Gastroesophageal sphincter (tissue), 4 donors: ENCODE measurements at regions not wholly inside any gene's neighbourhood (a gene's known extent, or its start where the extent isn't known, plus 50 kb on each side); places are given as distances from the start of the nearest gene placed in this dataset.

Experiments
- ATAC-seq: fragments of 150-250 bp; one replicate; pipeline ENCODE4 v1.9.1; 2016; ENCODE audit warnings: mild to moderate bottlenecking, moderate library complexity
- H3K27ac ChIP-seq, 4 donors: fragments of 200-600 bp; sonication (generic) in 3 of 4; 1 replicate in 3 of 4; 2 replicates in 1 of 4; pipeline ENCODE4 v1.5.1; 2016 to 2019
- H3K27me3 ChIP-seq: fragments of 200-600 bp; sonication (generic); one replicate; pipeline ENCODE4 v1.5.1; 2019
- H3K36me3 ChIP-seq, 2 donors: fragments of 200-600 bp; sonication (generic); one replicate each; pipeline ENCODE4 v1.5.1; 2019; ENCODE audit warnings: control low read depth in 1 of 2
- H3K4me1 ChIP-seq, 3 donors: fragments of 200-600 bp; sonication (generic); 1 replicate in 2 of 3; 2 replicates in 1 of 3; pipeline ENCODE4 v1.5.1; 2016 to 2019; ENCODE audit warnings: control low read depth in 2 of 3
- H3K4me3 ChIP-seq, 2 donors: fragments of 200-600 bp; sonication (generic); one replicate each; pipeline ENCODE4 v1.5.1; 2019; ENCODE audit warnings: mild to moderate bottlenecking in 1 of 2, moderate library complexity in 1 of 2
- H3K9me3 ChIP-seq, 3 donors: fragments of 200-600 bp; sonication (generic); one replicate each; pipeline ENCODE4 v1.5.1; 2017 to 2019; ENCODE audit warnings: control low read depth in 2 of 3
- EP300 ChIP-seq: sonication (generic); formaldehyde crosslinking; IDR thresholded peaks from one replicate; pipeline ENCODE4 v1.6.1; 2017; ENCODE audit warnings: antibody characterized with exemption, mild to moderate bottlenecking
- POLR2A ChIP-seq, 2 donors: fragments of 450-650 bp; IDR thresholded peaks; one replicate each; pipeline ENCODE4 v1.6.1; 2017; ENCODE audit warnings: antibody characterized with exemption in 2 of 2, mild to moderate bottlenecking in 2 of 2, moderate library complexity in 1 of 2
- POLR2AphosphoS5 ChIP-seq: sonication (generic); formaldehyde crosslinking; IDR thresholded peaks from one replicate; pipeline ENCODE4 v1.6.1; 2017; ENCODE audit warnings: antibody characterized with exemption
- WGBS, 2 donors: methylation state at CpG; one replicate each; pipeline ENCODE4 v1.1.5; 2018; ENCODE audit warnings: low coverage in 1 of 2; 5-methylcytosine and 5-hydroxymethylcytosine counted together
- TF ChIP-seq, protein P1 (sequence below), 4 experiments: fragments of 200-600 bp in 2 of 4; fragments of 450-650 bp in 2 of 4; sonication (generic) in 1 of 4; IDR thresholded peaks; one replicate each; pipeline ENCODE4 v1.5.1; 2017 to 2019; ENCODE audit warnings: antibody characterized with exemption in 4 of 4, mild to moderate bottlenecking in 2 of 4, moderate library complexity in 2 of 4

DNA sequence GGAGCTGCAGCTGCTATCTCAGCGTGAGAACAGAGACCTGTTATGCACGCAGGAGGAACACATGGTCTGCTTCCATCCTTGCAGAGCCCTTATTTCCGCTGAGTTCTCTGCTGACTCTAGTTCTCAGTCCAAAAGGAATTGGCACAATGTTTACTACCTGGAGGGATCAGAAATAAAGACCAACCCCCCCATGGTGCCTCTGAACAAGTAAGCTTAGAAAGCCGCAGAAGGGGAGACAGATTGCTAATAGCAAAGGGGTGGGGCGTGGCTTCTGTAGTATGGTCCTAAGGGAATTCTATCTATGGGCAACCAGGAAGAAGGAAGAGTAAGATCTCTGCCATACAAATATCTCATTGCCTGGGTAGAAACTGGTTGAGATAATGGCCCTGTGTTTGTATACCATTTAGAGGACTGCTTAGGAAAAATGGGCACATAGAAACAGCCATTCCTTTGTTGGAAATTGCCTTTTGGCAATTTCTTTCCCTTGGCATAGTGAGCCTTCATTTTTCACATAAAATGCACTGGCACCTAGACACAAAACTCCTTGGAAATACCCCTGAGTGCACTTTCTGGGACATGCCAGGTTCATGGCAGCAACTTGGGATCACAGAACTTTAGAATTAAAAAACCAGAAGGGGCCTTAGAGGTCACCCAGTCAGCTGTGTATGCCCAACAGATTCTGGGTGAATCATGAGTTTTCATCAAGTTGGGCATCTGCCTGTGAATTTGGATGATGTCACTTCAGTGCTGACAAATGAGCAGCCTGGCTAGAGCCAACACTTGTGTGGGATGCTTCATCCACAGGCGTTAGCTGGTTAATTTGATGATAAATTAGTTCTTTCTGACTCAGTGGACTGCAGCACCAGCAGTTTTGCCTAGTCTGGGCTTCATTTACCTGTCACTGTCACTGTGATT, 57.4 kb upstream of the STXBP5L start:
- Histone ChIP-seq H3K4me3 (no peak overlapping the region), H3K4me1 (no peaks in the 10 kb centered on the region), H3K36me3 (no peaks in the 10 kb centered on the region), H3K27me3 (peaks cover 5% of the 10 kb centered on the region), H3K9me3 (no peaks in the 10 kb centered on the region), H3K27ac (no peak overlapping the region)
- 67 to 82% methylated on average over 2 to 6 of the region's 6 CpGs for WGBS, 2 donors
- TF ChIP-seq, protein P1, sequence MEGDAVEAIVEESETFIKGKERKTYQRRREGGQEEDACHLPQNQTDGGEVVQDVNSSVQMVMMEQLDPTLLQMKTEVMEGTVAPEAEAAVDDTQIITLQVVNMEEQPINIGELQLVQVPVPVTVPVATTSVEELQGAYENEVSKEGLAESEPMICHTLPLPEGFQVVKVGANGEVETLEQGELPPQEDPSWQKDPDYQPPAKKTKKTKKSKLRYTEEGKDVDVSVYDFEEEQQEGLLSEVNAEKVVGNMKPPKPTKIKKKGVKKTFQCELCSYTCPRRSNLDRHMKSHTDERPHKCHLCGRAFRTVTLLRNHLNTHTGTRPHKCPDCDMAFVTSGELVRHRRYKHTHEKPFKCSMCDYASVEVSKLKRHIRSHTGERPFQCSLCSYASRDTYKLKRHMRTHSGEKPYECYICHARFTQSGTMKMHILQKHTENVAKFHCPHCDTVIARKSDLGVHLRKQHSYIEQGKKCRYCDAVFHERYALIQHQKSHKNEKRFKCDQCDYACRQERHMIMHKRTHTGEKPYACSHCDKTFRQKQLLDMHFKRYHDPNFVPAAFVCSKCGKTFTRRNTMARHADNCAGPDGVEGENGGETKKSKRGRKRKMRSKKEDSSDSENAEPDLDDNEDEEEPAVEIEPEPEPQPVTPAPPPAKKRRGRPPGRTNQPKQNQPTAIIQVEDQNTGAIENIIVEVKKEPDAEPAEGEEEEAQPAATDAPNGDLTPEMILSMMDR (IDR thresholded peaks at IDR 0.05), result no peak
- no peak for TF ChIP-seq POLR2A (IDR thresholded peaks at IDR 0.05)
- no peak for TF ChIP-seq EP300
- TF ChIP-seq POLR2AphosphoS5, result no peak
- ATAC-seq, result no peak

DNA sequence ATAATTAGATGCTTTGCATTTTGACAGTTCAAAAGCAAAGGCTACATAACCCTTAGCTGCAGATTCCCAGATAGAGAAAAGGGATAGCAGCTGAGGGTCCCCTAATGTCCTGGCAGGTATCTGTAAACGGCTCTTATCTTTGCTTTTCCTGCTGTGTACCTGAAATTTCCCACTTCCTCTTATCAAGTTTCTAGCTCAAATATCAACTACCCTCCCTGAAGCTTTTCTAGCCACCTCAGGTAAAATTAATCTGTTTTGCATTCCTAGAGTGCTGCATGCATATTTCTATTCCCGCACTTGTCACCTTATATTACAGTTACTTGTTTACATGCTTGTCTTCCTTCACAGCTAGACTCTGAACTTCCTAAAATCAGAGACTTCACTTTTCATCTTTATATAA, 55.6 kb upstream of the STXBP5L start:
- H3K36me3 ChIP-seq, result no peaks in the 10 kb centered on the region
- peaks cover 0 to 5% (median 0%) of the 10 kb centered on the region in 3 donors for H3K4me1 ChIP-seq
- no peaks in the 10 kb centered on the region for H3K9me3 ChIP-seq
- no peaks in the 10 kb centered on the region for H3K27me3 ChIP-seq
- H3K27ac ChIP-seq, result no peak overlapping the region
- ATAC-seq, result no peak
- 45 to 71% methylated on average over 2 of the region's 2 CpGs for WGBS, 2 donors
- TF ChIP-seq POLR2A (IDR thresholded peaks at IDR 0.05) (no peak), EP300 (no peak), POLR2AphosphoS5 (no peak)
- TF ChIP-seq, protein P1 (IDR thresholded peaks at IDR 0.05), result no peak
- no peak overlapping the region for H3K4me3 ChIP-seq

DNA sequence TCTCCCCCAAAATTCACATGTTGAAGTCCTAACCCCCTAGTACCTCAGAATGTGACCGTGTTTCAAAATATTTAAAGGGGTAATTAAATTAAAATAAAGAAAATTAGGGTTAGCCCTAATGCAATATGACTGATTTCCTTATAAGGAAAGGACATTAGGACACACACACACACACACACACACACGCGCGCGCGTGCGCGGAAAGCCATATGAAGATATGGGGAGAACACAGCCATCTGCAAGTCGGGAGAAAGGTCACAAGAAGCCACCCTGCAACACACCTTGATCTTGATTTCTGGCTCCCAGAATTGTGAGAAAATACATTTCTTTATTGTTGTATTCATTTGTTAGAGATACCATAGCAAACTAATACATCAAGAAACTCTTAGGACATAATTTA, 54.6 kb upstream of the STXBP5L start:
- WGBS, 2 donors, result 77 to 92% methylated on average over 8 to 9 of the region's 9 CpGs
- TF ChIP-seq, protein P1 (IDR thresholded peaks at IDR 0.05), result no peak
- TF ChIP-seq EP300, result no peak
- TF ChIP-seq POLR2A (IDR thresholded peaks at IDR 0.05), result no peak
- no peak for TF ChIP-seq POLR2AphosphoS5
- no peak overlapping the region for H3K27ac ChIP-seq
- ATAC-seq, result no peak
- no peak overlapping the region for H3K4me3 ChIP-seq
- H3K27me3 ChIP-seq, result no peaks in the 10 kb centered on the region
- H3K9me3 ChIP-seq, result no peaks in the 10 kb centered on the region
- peaks cover 0 to 5% (median 0%) of the 10 kb centered on the region in 3 donors for H3K4me1 ChIP-seq
- no peaks in the 10 kb centered on the region for H3K36me3 ChIP-seq

DNA sequence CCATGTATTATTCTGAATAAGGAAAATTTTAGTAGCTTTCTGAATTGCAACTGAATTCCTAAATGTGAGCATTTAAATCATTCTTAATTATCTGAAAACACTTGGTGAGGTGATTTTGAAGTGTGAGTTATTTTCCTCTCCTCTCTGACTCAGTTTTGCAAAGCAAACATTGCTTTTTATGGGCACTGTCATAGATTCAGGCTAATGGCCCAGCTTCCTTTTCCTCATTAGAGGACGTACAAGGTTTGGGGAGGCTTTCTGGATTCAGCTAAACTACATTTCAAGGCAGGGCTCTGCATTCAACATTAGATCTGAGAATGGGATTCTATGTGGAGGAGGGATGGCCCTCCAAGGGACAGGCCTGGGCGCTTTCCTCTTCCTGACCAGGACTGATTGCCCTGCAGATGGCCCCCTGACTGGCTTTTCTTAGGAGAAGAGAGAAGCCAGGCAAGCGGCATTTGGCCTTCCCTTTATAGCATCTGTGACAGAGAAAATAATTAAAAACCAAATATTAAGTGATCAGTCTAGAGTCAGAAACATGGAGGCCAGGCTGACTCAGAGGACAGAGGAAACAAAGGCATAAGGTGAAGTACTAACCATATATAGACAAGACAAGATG, 53.0 kb upstream of the STXBP5L start:
- Histone ChIP-seq H3K27ac (no peak overlapping the region), H3K4me1 (peaks cover 0 to 5% (median 0%) of the 10 kb centered on the region in 3 donors)
- 83 to 93% methylated on average over 2 of the region's 3 CpGs for WGBS, 2 donors

More for the DNA sequence above, 53.0 kb upstream of the STXBP5L start:
- no peak for ATAC-seq
- no peaks in the 10 kb centered on the region for H3K9me3 ChIP-seq
- no peak for TF ChIP-seq POLR2A (IDR thresholded peaks at IDR 0.05)
- TF ChIP-seq POLR2AphosphoS5, result no peak
- TF ChIP-seq, protein P1 (IDR thresholded peaks at IDR 0.05), result no peak
- TF ChIP-seq EP300, result no peak
- H3K4me3 ChIP-seq, result no peak overlapping the region
- H3K27me3 ChIP-seq, result no peaks in the 10 kb centered on the region
- H3K36me3 ChIP-seq, result no peaks in the 10 kb centered on the region
